ENCODE measurements at regions not wholly inside any gene's neighbourhood (a gene's known extent, or its start where the extent isn't known, plus 50 kb on each side); places are given as distances from the start of the nearest gene placed in this dataset.

DNA sequence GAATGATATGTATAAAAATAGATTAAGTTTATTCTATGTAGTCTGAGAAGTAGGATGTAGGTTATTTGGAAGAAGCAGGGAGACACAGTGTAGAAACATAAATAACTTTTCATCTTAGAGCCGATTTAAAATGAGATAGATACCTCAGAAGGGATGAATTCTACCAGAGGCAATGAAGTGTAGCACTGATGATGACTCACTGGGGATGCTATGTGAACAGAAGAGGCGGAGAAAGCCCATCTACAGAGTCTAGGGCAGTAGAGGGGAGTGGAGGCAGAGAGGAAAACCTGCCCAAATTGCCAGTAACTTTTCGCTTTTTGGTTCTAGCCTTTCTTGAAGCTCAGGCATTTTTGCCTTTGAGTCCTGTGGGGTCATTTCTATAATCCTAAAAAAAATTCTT is 451.8 kb downstream of the ATP23 start:
- TF ChIP-seq, protein P1, sequence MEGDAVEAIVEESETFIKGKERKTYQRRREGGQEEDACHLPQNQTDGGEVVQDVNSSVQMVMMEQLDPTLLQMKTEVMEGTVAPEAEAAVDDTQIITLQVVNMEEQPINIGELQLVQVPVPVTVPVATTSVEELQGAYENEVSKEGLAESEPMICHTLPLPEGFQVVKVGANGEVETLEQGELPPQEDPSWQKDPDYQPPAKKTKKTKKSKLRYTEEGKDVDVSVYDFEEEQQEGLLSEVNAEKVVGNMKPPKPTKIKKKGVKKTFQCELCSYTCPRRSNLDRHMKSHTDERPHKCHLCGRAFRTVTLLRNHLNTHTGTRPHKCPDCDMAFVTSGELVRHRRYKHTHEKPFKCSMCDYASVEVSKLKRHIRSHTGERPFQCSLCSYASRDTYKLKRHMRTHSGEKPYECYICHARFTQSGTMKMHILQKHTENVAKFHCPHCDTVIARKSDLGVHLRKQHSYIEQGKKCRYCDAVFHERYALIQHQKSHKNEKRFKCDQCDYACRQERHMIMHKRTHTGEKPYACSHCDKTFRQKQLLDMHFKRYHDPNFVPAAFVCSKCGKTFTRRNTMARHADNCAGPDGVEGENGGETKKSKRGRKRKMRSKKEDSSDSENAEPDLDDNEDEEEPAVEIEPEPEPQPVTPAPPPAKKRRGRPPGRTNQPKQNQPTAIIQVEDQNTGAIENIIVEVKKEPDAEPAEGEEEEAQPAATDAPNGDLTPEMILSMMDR (IDR thresholded peaks at IDR 0.05): no peak
- ChIA-PET POLR2A (no interaction called here), CTCF (interaction anchor here (0.7 kb wide), 1 partner anchor 32 kb away, joined by 3 read pairs; no protein-coding TSS in a partner anchor)
- Mint-ChIP-seq H3K36me3 (ENCODE audit: low read depth) (no peaks in the 10 kb centered on the region), H3K4me1 (ENCODE audit: low read depth) (no peaks in the 10 kb centered on the region), H3K27ac (no peak overlapping the region), H3K4me3 (no peak overlapping the region), H3K9me3 (peaks cover 5% of the 10 kb centered on the region), H3K27me3 (peaks cover 4% of the 10 kb centered on the region)
- no peak for DNase-seq
- no peak for ATAC-seq (ENCODE audit: poor library complexity)
- Histone ChIP-seq H3K36me3 (ENCODE audit: insufficient read depth, low read length) (no peaks in the 10 kb centered on the region), H3K4me3 (ENCODE audit: low read length) (no peak overlapping the region), H3K4me1 (ENCODE audit: insufficient read depth, low read length) (no peaks in the 10 kb centered on the region), H3K9me3 (ENCODE audit: control insufficient read depth in 1 of 2, insufficient read depth in 1 of 2, low read length in 2 of 2) (peaks cover 0 to 4% of the 10 kb centered on the region in 2 experiments), H3K27me3 (ENCODE audit: control insufficient read depth in 1 of 2, insufficient read depth in 2 of 2, low read length in 2 of 2) (no peaks in the 10 kb centered on the region), H3K27ac (ENCODE audit: low read depth in 1 of 2, low read length in 2 of 2) (no peak overlapping the region)
- intact Hi-C loops (cut with DNase I, micrococcal nuclease): no loop called here

DNA sequence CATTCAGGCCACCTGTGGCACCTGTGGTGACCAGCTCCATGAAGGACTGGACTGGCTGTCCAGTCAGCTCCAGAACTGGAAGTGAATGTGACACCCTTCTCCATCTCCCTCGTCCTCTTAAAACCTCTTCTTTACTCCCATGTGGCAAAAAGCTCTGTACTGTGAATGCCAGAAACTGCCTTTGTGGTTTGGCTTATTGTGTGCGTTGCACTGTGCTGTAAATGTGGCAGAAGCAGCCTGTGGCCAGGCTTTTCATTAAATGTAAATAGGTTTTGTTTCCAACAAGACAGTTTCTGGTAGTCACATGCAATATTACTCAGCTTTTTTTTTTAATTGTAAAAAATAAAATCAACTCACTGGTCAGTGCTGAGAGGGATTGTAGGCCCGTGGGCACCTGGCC is 453.7 kb downstream of the ATP23 start:
- Mint-ChIP-seq H3K27ac (no peak overlapping the region), H3K27me3 (peaks cover 4% of the 10 kb centered on the region), H3K9me3 (peaks cover 3% of the 10 kb centered on the region), H3K4me3 (no peak overlapping the region), H3K36me3 (ENCODE audit: low read depth) (no peaks in the 10 kb centered on the region), H3K4me1 (ENCODE audit: low read depth) (no peaks in the 10 kb centered on the region)
- TF ChIP-seq, protein P1 (IDR thresholded peaks at IDR 0.05): no peak
- Histone ChIP-seq H3K9me3 (ENCODE audit: control insufficient read depth in 1 of 2, insufficient read depth in 1 of 2, low read length in 2 of 2) (peaks cover 0 to 4% of the 10 kb centered on the region in 2 experiments), H3K27ac (ENCODE audit: low read depth in 1 of 2, low read length in 2 of 2) (no peak overlapping the region), H3K27me3 (ENCODE audit: control insufficient read depth in 1 of 2, insufficient read depth in 2 of 2, low read length in 2 of 2) (no peaks in the 10 kb centered on the region), H3K36me3 (ENCODE audit: insufficient read depth, low read length) (no peaks in the 10 kb centered on the region), H3K4me1 (ENCODE audit: insufficient read depth, low read length) (no peaks in the 10 kb centered on the region), H3K4me3 (ENCODE audit: low read length) (no peak overlapping the region)
- DNase-seq (no peak), ATAC-seq (ENCODE audit: poor library complexity) (no peak)
- intact Hi-C loops (cut with DNase I, micrococcal nuclease): no loop called here
- POLR2A ChIA-PET: no interaction called here
- CTCF ChIA-PET: no interaction called here

DNA sequence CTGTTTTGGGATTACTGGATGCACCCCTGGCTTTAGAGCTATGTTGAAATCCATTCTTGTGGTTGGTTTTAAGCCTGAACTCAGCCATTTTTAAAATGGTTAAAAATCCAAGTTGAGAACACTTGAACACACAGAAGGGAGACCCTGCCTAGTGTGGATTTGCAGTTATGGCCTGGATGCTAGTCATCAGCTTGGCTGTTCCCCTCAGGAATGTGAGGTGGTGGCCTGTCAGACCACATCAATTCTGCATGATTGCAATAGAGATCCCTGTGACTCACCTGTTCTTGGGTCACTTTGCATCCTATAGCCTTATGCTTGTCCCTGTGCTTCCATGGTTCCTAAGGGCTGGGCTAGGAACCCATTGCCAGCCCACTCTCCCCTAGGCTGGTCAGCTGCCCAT is 454.1 kb downstream of the ATP23 start:
- Histone ChIP-seq H3K4me3 (ENCODE audit: low read length) (no peak overlapping the region), H3K4me1 (ENCODE audit: insufficient read depth, low read length) (no peaks in the 10 kb centered on the region), H3K27me3 (ENCODE audit: control insufficient read depth in 1 of 2, insufficient read depth in 2 of 2, low read length in 2 of 2) (no peaks in the 10 kb centered on the region), H3K36me3 (ENCODE audit: insufficient read depth, low read length) (no peaks in the 10 kb centered on the region), H3K27ac (ENCODE audit: low read depth in 1 of 2, low read length in 2 of 2) (no peak overlapping the region), H3K9me3 (ENCODE audit: control insufficient read depth in 1 of 2, insufficient read depth in 1 of 2, low read length in 2 of 2) (peaks cover 0 to 4% of the 10 kb centered on the region in 2 experiments)
- H3K9me3 Mint-ChIP-seq: peaks cover 3% of the 10 kb centered on the region
- H3K36me3 Mint-ChIP-seq (ENCODE audit: low read depth): no peaks in the 10 kb centered on the region
- ChIA-PET CTCF (no interaction called here), POLR2A (no interaction called here)
- H3K27ac Mint-ChIP-seq: no peak overlapping the region
- peaks cover 4% of the 10 kb centered on the region for H3K27me3 Mint-ChIP-seq
- TF ChIP-seq, protein P1 (IDR thresholded peaks at IDR 0.05): no peak
- H3K4me3 Mint-ChIP-seq: no peak overlapping the region
- no peak for ATAC-seq (ENCODE audit: poor library complexity)
- H3K4me1 Mint-ChIP-seq (ENCODE audit: low read depth): no peaks in the 10 kb centered on the region
- intact Hi-C loops (cut with DNase I, micrococcal nuclease): no loop called here
- DNase-seq: no peak
